GM12891 (cell line): ENCODE measurements at regions not wholly inside any gene's neighbourhood (a gene's known extent, or its start where the extent isn't known, plus 50 kb on each side); places are given as distances from the start of the nearest gene placed in this dataset.

Source experiments
- DNase-seq: peaks from one replicate; pipeline ENCODE4 v3.0.0; 2011; ENCODE audit warnings: low spot score; ENCODE audit not compliant: insufficient read length
- FAIRE-seq: peaks from 2 replicates; lab custom pipeline; 2011; peaks lifted over from hg19 to GRCh38; lab: Jason Lieb, UNC
- PAX5 ChIP-seq: IDR thresholded peaks from 2 replicates; pipeline ENCODE4 v1.6.1; 2011; ENCODE audit warnings: low read length, moderate library complexity, mild to moderate bottlenecking; ENCODE audit not compliant: insufficient read depth, severe bottlenecking
- POLR2A ChIP-seq: IDR thresholded peaks from 2 replicates; pipeline ENCODE4 v1.6.1; 2011; ENCODE audit warnings: low read depth, low read length, control low read depth
- POLR2AphosphoS5 ChIP-seq: IDR thresholded peaks from 2 replicates; pipeline ENCODE4 v1.6.1; 2011; ENCODE audit warnings: low read depth, low read length, control low read depth
- POU2F2 ChIP-seq: IDR thresholded peaks from 2 replicates; pipeline ENCODE4 v1.6.1; 2011; ENCODE audit warnings: low read depth, mild to moderate bottlenecking, control low read depth, low read length, moderate library complexity
- SPI1 ChIP-seq: IDR thresholded peaks from 2 replicates; pipeline ENCODE4 v1.6.1; 2011; ENCODE audit warnings: low read depth, low read length, control low read depth
- TAF1 ChIP-seq: IDR thresholded peaks from 2 replicates; pipeline ENCODE4 v1.6.1; 2011; ENCODE audit warnings: low read depth, low read length, control low read depth

GRCh38 chr3:103791786-103792515 lies 1357.1 kb downstream of the ZPLD1 start:
- no peak for DNase-seq
- TF ChIP-seq POU2F2: no peak
- TF ChIP-seq POLR2A: no peak
- no peak for TF ChIP-seq PAX5
- TF ChIP-seq POLR2AphosphoS5: no peak
- TF ChIP-seq TAF1: no peak
- no peak for TF ChIP-seq SPI1
- no peak for FAIRE-seq

GRCh38 chr3:103794656-103795055 lies 1359.8 kb downstream of the ZPLD1 start:
- FAIRE-seq: no peak
- no peak for DNase-seq
- TF ChIP-seq PAX5 (no peak), POU2F2 (no peak), POLR2AphosphoS5 (no peak), SPI1 (no peak), POLR2A (no peak), TAF1 (no peak)

GRCh38 chr3:103796068-103796467 lies 1361.3 kb downstream of the ZPLD1 start:
- FAIRE-seq: no peak
- TF ChIP-seq POLR2A (no peak), PAX5 (no peak), POU2F2 (no peak), TAF1 (no peak), POLR2AphosphoS5 (no peak), SPI1 (no peak)

GRCh38 chr3:103803787-103804186 lies 1369.0 kb downstream of the ZPLD1 start:
- no peak for FAIRE-seq
- DNase-seq: no peak
- no peak for TF ChIP-seq SPI1
- no peak for TF ChIP-seq PAX5
- no peak for TF ChIP-seq TAF1
- TF ChIP-seq POLR2AphosphoS5: no peak
- TF ChIP-seq POU2F2: no peak
- no peak for TF ChIP-seq POLR2A

More at GRCh38 chr3:103796068-103796467, 1361.3 kb downstream of the ZPLD1 start:
- no peak for DNase-seq

- TF ChIP-seq TAF1 (no peak), POU2F2 (no peak), PAX5 (no peak), POLR2A (no peak), SPI1 (no peak), POLR2AphosphoS5 (no peak)
- FAIRE-seq: no peak
- DNase-seq: no peak
These were observed 1375.4 kb downstream of the ZPLD1 start for GRCh38 chr3:103810167-103810566.

GRCh38 chr3:103813955-103814354 lies 1379.1 kb downstream of the ZPLD1 start:
- no peak for FAIRE-seq
- DNase-seq: no peak
- TF ChIP-seq POU2F2: no peak
- TF ChIP-seq PAX5: no peak
- TF ChIP-seq SPI1: no peak
- TF ChIP-seq TAF1: no peak
- TF ChIP-seq POLR2AphosphoS5: no peak
- TF ChIP-seq POLR2A: no peak

- TF ChIP-seq PAX5: no peak
- TF ChIP-seq POLR2A: no peak
- TF ChIP-seq POU2F2: no peak
- no peak for TF ChIP-seq SPI1
- TF ChIP-seq POLR2AphosphoS5: no peak
- no peak for TF ChIP-seq TAF1
- FAIRE-seq: no peak
These were observed 1383.6 kb downstream of the ZPLD1 start for GRCh38 chr3:103818398-103818797.

GRCh38 chr3:103818800-103819199 lies 1384.0 kb downstream of the ZPLD1 start:
- no peak for DNase-seq
- FAIRE-seq: no peak
- TF ChIP-seq PAX5 (no peak), SPI1 (no peak), POLR2AphosphoS5 (no peak), POU2F2 (no peak), POLR2A (no peak), TAF1 (no peak)

More at GRCh38 chr3:103818398-103818797, 1383.6 kb downstream of the ZPLD1 start:
- no peak for DNase-seq

GRCh38 chr3:103825586-103825985 lies 1390.8 kb downstream of the ZPLD1 start:
- no peak for TF ChIP-seq PAX5
- TF ChIP-seq POLR2A: no peak
- no peak for TF ChIP-seq TAF1
- no peak for TF ChIP-seq POLR2AphosphoS5
- no peak for TF ChIP-seq SPI1
- TF ChIP-seq POU2F2: no peak
- FAIRE-seq (no peak), DNase-seq (no peak)

GRCh38 chr3:103829723-103830326 lies 1395.0 kb downstream of the ZPLD1 start:
- DNase-seq: no peak
- TF ChIP-seq POLR2AphosphoS5 (no peak), TAF1 (no peak), SPI1 (no peak), PAX5 (no peak), POLR2A (no peak), POU2F2 (no peak)
- no peak for FAIRE-seq
